Peyer's patch (tissue), 4 donors: ENCODE measurements at regions not wholly inside any gene's neighbourhood (a gene's known extent, or its start where the extent isn't known, plus 50 kb on each side); places are given as distances from the start of the nearest gene placed in this dataset.

ENCODE experiments used
- CTCF ChIP-seq, 6 experiments: fragments of 450-650 bp in 4 of 6; fragments of 200-600 bp in 2 of 6; sonication (generic) in 1 of 6; IDR thresholded peaks; one replicate each; pipeline ENCODE4 v1.5.1; 2017 to 2019; ENCODE audit warnings: antibody characterized with exemption in 6 of 6, mild to moderate bottlenecking in 3 of 6, moderate library complexity in 1 of 6
- POLR2A ChIP-seq, 2 donors: fragments of 450-650 bp; IDR thresholded peaks; one replicate each; pipeline ENCODE4 v1.5.1; 2017; ENCODE audit warnings: antibody characterized with exemption in 2 of 2, mild to moderate bottlenecking in 2 of 2, moderate library complexity in 2 of 2

- no peak for TF ChIP-seq CTCF (IDR thresholded peaks at IDR 0.05)
- no peak for TF ChIP-seq POLR2A (IDR thresholded peaks at IDR 0.05)
Observed at GRCh38 chr4:145375416-145375815, 106.2 kb upstream of the SMAD1 start.
